ENCODE measurements at regions not wholly inside any gene's neighbourhood (a gene's known extent, or its start where the extent isn't known, plus 50 kb on each side); places are given as distances from the start of the nearest gene placed in this dataset.
"Not testable (repeated sequence)": the region's sequence is repeated elsewhere in the genome, so short reads cannot be mapped to it uniquely, and the experiment has no call there.

GRCh38 chr2:36235426-36235825, 120.2 kb upstream of the CRIM1 start:
- no peak for DNase-seq (ENCODE audit: low read depth)

- DNase-seq (ENCODE audit: low read depth): no peak
Observed at GRCh38 chr2:36223259-36223658, 132.3 kb upstream of the CRIM1 start.

GRCh38 chr2:36222485-36222884, 133.1 kb upstream of the CRIM1 start:
- DNase-seq (ENCODE audit: low read depth): no peak

GRCh38 chr2:36214691-36215090, 140.9 kb upstream of the CRIM1 start:
- no peak for DNase-seq (ENCODE audit: low read depth)

- DNase-seq (ENCODE audit: low read depth): no peak
Observed at GRCh38 chr2:36203366-36203765, 152.2 kb upstream of the CRIM1 start.

- no peak for DNase-seq (ENCODE audit: low read depth)
Observed at GRCh38 chr2:36197181-36197971, 158.2 kb upstream of the CRIM1 start.

- no peak for DNase-seq (ENCODE audit: low read depth)
Observed at GRCh38 chr2:36193680-36194079, 161.9 kb upstream of the CRIM1 start.

- no peak for DNase-seq (ENCODE audit: low read depth)
Observed at GRCh38 chr2:36192983-36193382, 162.6 kb upstream of the CRIM1 start.

- DNase-seq (ENCODE audit: low read depth): no peak
Observed at GRCh38 chr2:36190097-36190496, 165.5 kb upstream of the CRIM1 start.

- no peak for DNase-seq (ENCODE audit: low read depth)
Observed at GRCh38 chr2:36185624-36186023, 170.0 kb upstream of the CRIM1 start.

- no peak for DNase-seq (ENCODE audit: low read depth)
Observed at GRCh38 chr2:36184848-36185247, 170.7 kb upstream of the CRIM1 start.

- not testable (repeated sequence) for DNase-seq (ENCODE audit: low read depth)
Observed at GRCh38 chr2:36180789-36181482, 174.6 kb upstream of the CRIM1 start.

- not testable (repeated sequence) for DNase-seq (ENCODE audit: low read depth)
Observed at GRCh38 chr2:36180293-36180692, 175.3 kb upstream of the CRIM1 start.

GRCh38 chr2:36179668-36180269, 175.8 kb upstream of the CRIM1 start:
- not testable (repeated sequence) for DNase-seq (ENCODE audit: low read depth)

- DNase-seq (ENCODE audit: low read depth): no peak
Observed at GRCh38 chr2:36178384-36178783, 177.2 kb upstream of the CRIM1 start.

- DNase-seq (ENCODE audit: low read depth): no peak
Observed at GRCh38 chr2:36177282-36177681, 178.3 kb upstream of the CRIM1 start.

- DNase-seq (ENCODE audit: low read depth): no peak
Observed at GRCh38 chr2:36174920-36175319, 180.7 kb upstream of the CRIM1 start.

- no peak for DNase-seq (ENCODE audit: low read depth)
Observed at GRCh38 chr2:36173760-36174404, 181.7 kb upstream of the CRIM1 start.

GRCh38 chr2:36172824-36173223, 182.8 kb upstream of the CRIM1 start:
- no peak for DNase-seq (ENCODE audit: low read depth)

- DNase-seq (ENCODE audit: low read depth): no peak
Observed at GRCh38 chr2:36170805-36171204, 184.8 kb upstream of the CRIM1 start.

- no peak for DNase-seq (ENCODE audit: low read depth)
Observed at GRCh38 chr2:36169843-36170242, 185.7 kb upstream of the CRIM1 start.

- DNase-seq (ENCODE audit: low read depth): no peak
Observed at GRCh38 chr2:36168115-36168514, 187.5 kb upstream of the CRIM1 start.

GRCh38 chr2:36165132-36165531, 190.4 kb upstream of the CRIM1 start:
- no peak for DNase-seq (ENCODE audit: low read depth)

Measured in T follicular helper cell (primary cell).